Heart left ventricle (tissue), 13 donors: ENCODE measurements at regions not wholly inside any gene's neighbourhood (a gene's known extent, or its start where the extent isn't known, plus 50 kb on each side); places are given as distances from the start of the nearest gene placed in this dataset.

ENCODE experiments used
- POLR2A ChIP-seq, 2 donors: fragments of 450-650 bp; IDR thresholded peaks; one replicate each; pipeline ENCODE4 v1.6.1; 2017; ENCODE audit warnings: antibody characterized with exemption in 2 of 2, mild to moderate bottlenecking in 2 of 2, moderate library complexity in 2 of 2
- TF ChIP-seq, protein P1 (sequence below), 12 donors: fragments of 200-600 bp; sonication (generic) in 4 of 12; IDR thresholded peaks; one replicate each; pipeline versions ENCODE4 v1.5.0 to v1.8.0; 2018 to 2022; ENCODE audit warnings: antibody characterized with exemption in 12 of 12, mild to moderate bottlenecking in 5 of 12
- donor health status: ischemic (EF 13 %, LVEDD 7.1; RV severe dilation, severe dysfunction).
- donor health status: DM: no; HTN: yes; CAD: no.
- donor health status: DM: no; HTN: no; CAD: no.
- donor health status: ischemic (EF 25% LVEDD 6.9; RV normal size, moderate dysfunction).
- donor health status: ischemic (EF 25% LVEDD 5.7; RV mildly dilated, moderate dysfunction).
- donor health status: ischemic (EF 35%, LVEDD 5.7; RV mildly dilated, moderate dysfunction).
- donor health status: nonischemic (EF 11% LVEDD 7.7; RV severe dilation, severe dysfunction).
- donor health status: DM: yes; HTN: yes; CAD: no.
- donor health status: PGD.
- donor health status: ischemic (EF 29% LVEDD 5.4; RV normal size, mild dysfunction).
- donor health status: nonischemic (EF 23%, LVEDD 6.1; RV moderate dilation, normal function).

- TF ChIP-seq, protein P1, sequence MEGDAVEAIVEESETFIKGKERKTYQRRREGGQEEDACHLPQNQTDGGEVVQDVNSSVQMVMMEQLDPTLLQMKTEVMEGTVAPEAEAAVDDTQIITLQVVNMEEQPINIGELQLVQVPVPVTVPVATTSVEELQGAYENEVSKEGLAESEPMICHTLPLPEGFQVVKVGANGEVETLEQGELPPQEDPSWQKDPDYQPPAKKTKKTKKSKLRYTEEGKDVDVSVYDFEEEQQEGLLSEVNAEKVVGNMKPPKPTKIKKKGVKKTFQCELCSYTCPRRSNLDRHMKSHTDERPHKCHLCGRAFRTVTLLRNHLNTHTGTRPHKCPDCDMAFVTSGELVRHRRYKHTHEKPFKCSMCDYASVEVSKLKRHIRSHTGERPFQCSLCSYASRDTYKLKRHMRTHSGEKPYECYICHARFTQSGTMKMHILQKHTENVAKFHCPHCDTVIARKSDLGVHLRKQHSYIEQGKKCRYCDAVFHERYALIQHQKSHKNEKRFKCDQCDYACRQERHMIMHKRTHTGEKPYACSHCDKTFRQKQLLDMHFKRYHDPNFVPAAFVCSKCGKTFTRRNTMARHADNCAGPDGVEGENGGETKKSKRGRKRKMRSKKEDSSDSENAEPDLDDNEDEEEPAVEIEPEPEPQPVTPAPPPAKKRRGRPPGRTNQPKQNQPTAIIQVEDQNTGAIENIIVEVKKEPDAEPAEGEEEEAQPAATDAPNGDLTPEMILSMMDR (IDR thresholded peaks at IDR 0.05): no peak
- TF ChIP-seq POLR2A (IDR thresholded peaks at IDR 0.05): no peak
Measured at GRCh38 chr2:216971593-216971992, 111.7 kb upstream of the TNP1 start.
